H9 (cell line): ENCODE measurements at regions not wholly inside any gene's neighbourhood (a gene's known extent, or its start where the extent isn't known, plus 50 kb on each side); places are given as distances from the start of the nearest gene placed in this dataset.

Source experiments
- DNase-seq: peaks from one replicate; pipeline ENCODE4 v3.0.0-alpha.2; 2017
- H2AFZ ChIP-seq: one replicate; pipeline ENCODE4 v1.6.1; 2013; ENCODE audit warnings: mild to moderate bottlenecking, low read length, control low read depth, moderate library complexity
- H2AK5ac ChIP-seq: 2 replicates; pipeline ENCODE4 v1.6.1; 2013; ENCODE audit warnings: low read length, control low read depth, mixed read lengths; ENCODE audit not compliant: insufficient read length
- H2BK120ac ChIP-seq: one replicate; pipeline ENCODE4 v1.6.1; 2013; ENCODE audit warnings: low read depth, mild to moderate bottlenecking, low read length, control low read depth, inconsistent platforms; ENCODE audit not compliant: poor library complexity, severe bottlenecking
- H2BK12ac ChIP-seq: 2 replicates; pipeline ENCODE4 v1.6.1; 2013; ENCODE audit warnings: low read length, control low read depth, mixed read lengths, low read depth; ENCODE audit not compliant: insufficient read length
- H2BK15ac ChIP-seq: 2 replicates; pipeline ENCODE4 v1.6.1; 2013; ENCODE audit warnings: low read depth, low read length, control low read depth
- H2BK20ac ChIP-seq: one replicate; pipeline ENCODE4 v1.6.1; 2013; ENCODE audit warnings: low read depth, mild to moderate bottlenecking, low read length, control low read depth, inconsistent platforms; ENCODE audit not compliant: poor library complexity, severe bottlenecking
- H2BK5ac ChIP-seq: 2 replicates; pipeline ENCODE4 v1.6.1; 2013; ENCODE audit warnings: low read length, control low read depth, mixed read lengths; ENCODE audit not compliant: insufficient read length
- H3K14ac ChIP-seq: 2 replicates; pipeline ENCODE4 v1.6.1; 2013; ENCODE audit warnings: low read length, control low read depth; ENCODE audit not compliant: insufficient read depth
- H3K18ac ChIP-seq: 2 replicates; pipeline ENCODE4 v1.6.1; 2013; ENCODE audit warnings: low read depth, mild to moderate bottlenecking, mixed read lengths, low read length, control low read depth; ENCODE audit not compliant: insufficient read length
- H3K23ac ChIP-seq: 2 replicates; pipeline ENCODE4 v1.6.1; 2013; ENCODE audit warnings: low read length, control low read depth, mixed read lengths, low read depth; ENCODE audit not compliant: insufficient read length
- H3K23me2 ChIP-seq: 2 replicates; pipeline ENCODE4 v1.6.1; 2013; ENCODE audit warnings: low read depth, mild to moderate bottlenecking, mixed read lengths, low read length, control low read depth; ENCODE audit not compliant: insufficient read length, poor library complexity, severe bottlenecking
- H3K27ac ChIP-seq: 2 replicates; pipeline ENCODE4 v1.5.1; 2013; ENCODE audit warnings: low read length, control low read depth, mixed read lengths, low read depth; ENCODE audit not compliant: insufficient read length
- H3K27me3 ChIP-seq: 2 replicates; pipeline ENCODE4 v1.6.1; 2013; ENCODE audit warnings: low read length, control low read depth, inconsistent platforms; ENCODE audit not compliant: insufficient read depth
- H3K4ac ChIP-seq: 2 replicates; pipeline ENCODE4 v1.6.1; 2013; ENCODE audit warnings: low read depth, mild to moderate bottlenecking, control low read depth, inconsistent platforms, low read length, moderate library complexity
- H3K4me1 ChIP-seq: 2 replicates; pipeline ENCODE4 v1.6.1; 2013; ENCODE audit warnings: low read length, control low read depth, inconsistent platforms; ENCODE audit not compliant: insufficient read depth
- H3K4me2 ChIP-seq: 2 replicates; pipeline ENCODE4 v1.6.1; 2013; ENCODE audit warnings: low read length, control low read depth, mixed read lengths; ENCODE audit not compliant: insufficient read length, insufficient read depth
- H3K56ac ChIP-seq: 2 replicates; pipeline ENCODE4 v1.6.1; 2013; ENCODE audit warnings: low read depth, mild to moderate bottlenecking, mixed read lengths, low read length, control low read depth; ENCODE audit not compliant: insufficient read length
- H3K79me1 ChIP-seq: 2 replicates; pipeline ENCODE4 v1.6.1; 2013; ENCODE audit warnings: low read depth, mild to moderate bottlenecking, moderate library complexity, low read length, control low read depth, inconsistent platforms; ENCODE audit not compliant: insufficient read depth, poor library complexity, severe bottlenecking
- H3K79me2 ChIP-seq: 2 replicates; pipeline ENCODE4 v1.6.1; 2013; ENCODE audit warnings: low read length, control low read depth, inconsistent platforms; ENCODE audit not compliant: insufficient read depth
- H3K9ac ChIP-seq: 2 replicates; pipeline ENCODE4 v1.6.1; 2013; ENCODE audit warnings: low read length, control low read depth, mixed read lengths; ENCODE audit not compliant: insufficient read length; ENCODE audit errors: extremely low read depth
- H3K9me3 ChIP-seq: one replicate; pipeline ENCODE4 v1.6.1; 2013; ENCODE audit warnings: low read depth, low read length, inconsistent platforms; ENCODE audit not compliant: control insufficient read depth
- H3T11ph ChIP-seq: one replicate; pipeline ENCODE4 v1.6.1; 2013; ENCODE audit warnings: mild to moderate bottlenecking, low read length, control low read depth, inconsistent platforms
- H4K20me1 ChIP-seq: one replicate; pipeline ENCODE4 v1.6.1; 2013; ENCODE audit not compliant: control insufficient read depth, insufficient read length, insufficient read depth
- H4K5ac ChIP-seq: 2 replicates; pipeline ENCODE4 v1.6.1; 2013; ENCODE audit warnings: low read depth, mild to moderate bottlenecking, mixed read lengths, low read length, control low read depth; ENCODE audit not compliant: insufficient read length
- H4K8ac ChIP-seq: replicated peaks from 2 replicates; pipeline ENCODE4 v1.6.1; 2013; ENCODE audit warnings: low read length, control low read depth, mixed read lengths, low read depth; ENCODE audit not compliant: insufficient read length
- H4K91ac ChIP-seq: 2 replicates; pipeline ENCODE4 v1.6.1; 2013; ENCODE audit warnings: low read depth, mild to moderate bottlenecking, moderate library complexity, mixed read lengths, low read length, control low read depth; ENCODE audit not compliant: insufficient read length
- H3K27ac Mint-ChIP-seq, 3 experiments: 2 replicates in 2 of 3; 3 replicates in 1 of 3; pipeline ENCODE4 v1.8.0; 2020 to 2021; ENCODE audit warnings: mixed read lengths in 3 of 3, mild to moderate bottlenecking in 1 of 3, moderate library complexity in 1 of 3
- H3K27me3 Mint-ChIP-seq: 2 replicates; pipeline ENCODE4 v1.8.0; 2021; ENCODE audit warnings: low read depth, mild to moderate bottlenecking, moderate library complexity, mixed read lengths
- H3K36me3 Mint-ChIP-seq, 3 experiments: 2 replicates in 2 of 3; 3 replicates in 1 of 3; pipeline ENCODE4 v1.8.0; 2020 to 2021; ENCODE audit warnings: low read depth in 3 of 3, mixed read lengths in 3 of 3; ENCODE audit not compliant: insufficient read depth in 1 of 3
- H3K4me1 Mint-ChIP-seq, 2 experiments: 2 replicates each; pipeline ENCODE4 v1.8.0; 2020; ENCODE audit warnings: mixed read lengths in 2 of 2
- H3K4me3 Mint-ChIP-seq, 2 experiments: 2 replicates in 1 of 2; 3 replicates in 1 of 2; pipeline ENCODE4 v1.8.0; 2020 to 2021; ENCODE audit warnings: mild to moderate bottlenecking in 2 of 2, mixed read lengths in 2 of 2, moderate library complexity in 1 of 2
- H3K9me3 Mint-ChIP-seq, 2 experiments: 2 replicates in 1 of 2; 3 replicates in 1 of 2; pipeline ENCODE4 v1.8.0; 2020; ENCODE audit warnings: mild to moderate bottlenecking in 2 of 2, mixed read lengths in 2 of 2, moderate library complexity in 1 of 2
- WGBS: extraction: QIAGEN DNeasy Blood & Tissue Kit; methylation state at CpG from one replicate; pipeline ENCODE4 v1.1.7; 2013; ENCODE audit warnings: missing lambda C conversion rate, low lambda C conversion rate, mixed read lengths; ENCODE audit not compliant: insufficient read length; ENCODE audit errors: extremely low coverage; 5-methylcytosine and 5-hydroxymethylcytosine counted together
- TF ChIP-seq, protein P1 (sequence below): fragments of 200-600 bp; sonication (generic); conservative IDR thresholded peaks from 3 replicates; pipeline ENCODE4 v1.8.0; 2021; ENCODE audit warnings: antibody characterized with exemption, mild to moderate bottlenecking

GRCh38 chr11:116189408-116190170 is 583.2 kb downstream of the BUD13 start:
- Histone ChIP-seq H4K5ac (no peak overlapping the region), H3K9me3 (no peaks in the 10 kb centered on the region), H3K27ac (no peak overlapping the region), H2BK5ac (no peak overlapping the region), H3K4ac (no peak overlapping the region), H3K14ac (no peak overlapping the region), H2BK120ac (no peak overlapping the region), H3K4me2 (no peak overlapping the region), H3K23ac (no peak overlapping the region), H2AK5ac (no peak overlapping the region), H3K18ac (no peak overlapping the region), H3K27me3 (no peaks in the 10 kb centered on the region; the same call in 1 of the 2 replicates), H3K9ac (no peak overlapping the region), H2BK20ac (no peak overlapping the region), H4K91ac (no peak overlapping the region), H3K79me1 (no peaks in the 10 kb centered on the region), H3T11ph (no peak overlapping the region), H4K8ac (no peak overlapping the region), H2AFZ (no peak overlapping the region), H3K56ac (no peak overlapping the region), H2BK12ac (no peak overlapping the region), H3K79me2 (no peaks in the 10 kb centered on the region), H2BK15ac (no peak overlapping the region), H3K23me2 (peaks cover 12% of the 10 kb centered on the region), H3K4me1 (peaks cover 13% of the 10 kb centered on the region; the same call in 1 of the 2 replicates), H4K20me1 (no peaks in the 10 kb centered on the region)
- TF ChIP-seq, protein P1, sequence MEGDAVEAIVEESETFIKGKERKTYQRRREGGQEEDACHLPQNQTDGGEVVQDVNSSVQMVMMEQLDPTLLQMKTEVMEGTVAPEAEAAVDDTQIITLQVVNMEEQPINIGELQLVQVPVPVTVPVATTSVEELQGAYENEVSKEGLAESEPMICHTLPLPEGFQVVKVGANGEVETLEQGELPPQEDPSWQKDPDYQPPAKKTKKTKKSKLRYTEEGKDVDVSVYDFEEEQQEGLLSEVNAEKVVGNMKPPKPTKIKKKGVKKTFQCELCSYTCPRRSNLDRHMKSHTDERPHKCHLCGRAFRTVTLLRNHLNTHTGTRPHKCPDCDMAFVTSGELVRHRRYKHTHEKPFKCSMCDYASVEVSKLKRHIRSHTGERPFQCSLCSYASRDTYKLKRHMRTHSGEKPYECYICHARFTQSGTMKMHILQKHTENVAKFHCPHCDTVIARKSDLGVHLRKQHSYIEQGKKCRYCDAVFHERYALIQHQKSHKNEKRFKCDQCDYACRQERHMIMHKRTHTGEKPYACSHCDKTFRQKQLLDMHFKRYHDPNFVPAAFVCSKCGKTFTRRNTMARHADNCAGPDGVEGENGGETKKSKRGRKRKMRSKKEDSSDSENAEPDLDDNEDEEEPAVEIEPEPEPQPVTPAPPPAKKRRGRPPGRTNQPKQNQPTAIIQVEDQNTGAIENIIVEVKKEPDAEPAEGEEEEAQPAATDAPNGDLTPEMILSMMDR = peak; percentile 33; the same call in 2 of the 3 replicates
- H3K4me3 Mint-ChIP-seq = no peak overlapping the region
- no peaks in the 10 kb centered on the region for H3K36me3 Mint-ChIP-seq
- H3K9me3 Mint-ChIP-seq = no peaks in the 10 kb centered on the region
- H3K27ac Mint-ChIP-seq = no peak overlapping the region; a peak in 2 of 7 replicates
- H3K4me1 Mint-ChIP-seq = peaks cover 30 to 42% of the 10 kb centered on the region in 2 experiments
- DNase-seq = no peak
- no CpG with 5 or more reads among the region's 10 CpGs for WGBS
- peaks cover 29% of the 10 kb centered on the region for H3K27me3 Mint-ChIP-seq
